ENCODE measurements at regions not wholly inside any gene's neighbourhood (a gene's known extent, or its start where the extent isn't known, plus 50 kb on each side); places are given as distances from the start of the nearest gene placed in this dataset.
"Not testable (repeated sequence)": the region's sequence is repeated elsewhere in the genome, so short reads cannot be mapped to it uniquely, and the experiment has no call there.

DNA sequence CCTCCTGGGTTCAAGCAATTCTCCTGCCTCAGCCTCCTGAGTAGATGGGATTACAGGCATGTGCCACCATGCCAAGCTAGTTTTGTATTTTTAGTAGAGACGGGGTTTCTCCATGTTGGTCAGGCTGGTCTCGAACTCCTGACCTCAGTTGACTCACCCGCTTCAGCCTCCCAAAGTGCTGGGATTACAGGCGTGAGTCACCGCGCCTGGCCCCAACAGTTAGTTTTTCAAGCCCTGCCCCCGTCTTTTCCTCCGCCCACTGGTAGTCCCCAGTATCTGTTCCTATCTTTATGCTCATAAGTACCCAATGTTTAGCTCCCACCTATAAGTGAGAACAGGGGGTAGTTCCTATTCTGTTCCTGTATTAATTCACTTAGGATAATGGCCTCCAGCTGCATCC, 116.6 kb upstream of the TBX3 start:
- TF ChIP-seq, protein P1, sequence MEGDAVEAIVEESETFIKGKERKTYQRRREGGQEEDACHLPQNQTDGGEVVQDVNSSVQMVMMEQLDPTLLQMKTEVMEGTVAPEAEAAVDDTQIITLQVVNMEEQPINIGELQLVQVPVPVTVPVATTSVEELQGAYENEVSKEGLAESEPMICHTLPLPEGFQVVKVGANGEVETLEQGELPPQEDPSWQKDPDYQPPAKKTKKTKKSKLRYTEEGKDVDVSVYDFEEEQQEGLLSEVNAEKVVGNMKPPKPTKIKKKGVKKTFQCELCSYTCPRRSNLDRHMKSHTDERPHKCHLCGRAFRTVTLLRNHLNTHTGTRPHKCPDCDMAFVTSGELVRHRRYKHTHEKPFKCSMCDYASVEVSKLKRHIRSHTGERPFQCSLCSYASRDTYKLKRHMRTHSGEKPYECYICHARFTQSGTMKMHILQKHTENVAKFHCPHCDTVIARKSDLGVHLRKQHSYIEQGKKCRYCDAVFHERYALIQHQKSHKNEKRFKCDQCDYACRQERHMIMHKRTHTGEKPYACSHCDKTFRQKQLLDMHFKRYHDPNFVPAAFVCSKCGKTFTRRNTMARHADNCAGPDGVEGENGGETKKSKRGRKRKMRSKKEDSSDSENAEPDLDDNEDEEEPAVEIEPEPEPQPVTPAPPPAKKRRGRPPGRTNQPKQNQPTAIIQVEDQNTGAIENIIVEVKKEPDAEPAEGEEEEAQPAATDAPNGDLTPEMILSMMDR (IDR thresholded peaks at IDR 0.05; ENCODE audit: poor library complexity) = not testable (repeated sequence)
- not testable (repeated sequence) for TF ChIP-seq EZH2 (IDR thresholded peaks at IDR 0.05; ENCODE audit: borderline replicate concordance); EZH2phosphoT487 (IDR thresholded peaks at IDR 0.05; ENCODE audit: low read depth, severe bottlenecking, unreplicated experiment)

Measured in hepatocyte (in vitro differentiated cells).